Neural progenitor cell (in vitro differentiated cells): ENCODE measurements at regions not wholly inside any gene's neighbourhood (a gene's known extent, or its start where the extent isn't known, plus 50 kb on each side); places are given as distances from the start of the nearest gene placed in this dataset.

Experiments used
- DNase-seq: peaks from one replicate; pipeline ENCODE4 v3.0.0-alpha.2; 2016; ENCODE audit warnings: low spot score
- H2AFZ ChIP-seq: fragments of 200-600 bp; sonication (generic); replicated peaks from 2 replicates; pipeline ENCODE4 v1.6.1; 2016; ENCODE audit warnings: antibody characterized with exemption
- H3F3A ChIP-seq: fragments of 200-600 bp; sonication (generic); 2 replicates; pipeline ENCODE4 v1.6.1; 2016; ENCODE audit warnings: antibody characterized with exemption, low read depth
- H3K27ac ChIP-seq: fragments of 200-600 bp; sonication (generic); 2 replicates; pipeline ENCODE4 v1.5.1; 2016; ENCODE audit warnings: mild to moderate bottlenecking
- H3K27me3 ChIP-seq: fragments of 200-600 bp; sonication (generic); 2 replicates; pipeline ENCODE4 v1.6.1; 2016; ENCODE audit warnings: mild to moderate bottlenecking, moderate library complexity
- H3K36me3 ChIP-seq: fragments of 200-600 bp; sonication (generic); 2 replicates; pipeline ENCODE4 v1.5.1; 2016
- H3K4me1 ChIP-seq: fragments of 200-600 bp; sonication (generic); 2 replicates; pipeline ENCODE4 v1.6.1; 2016; ENCODE audit warnings: mixed run types
- H3K4me2 ChIP-seq: fragments of 200-600 bp; sonication (generic); 2 replicates; pipeline ENCODE4 v1.6.1; 2016
- H3K4me3 ChIP-seq: fragments of 200-600 bp; sonication (generic); 2 replicates; pipeline ENCODE4 v1.5.1; 2016
- H3K79me2 ChIP-seq: fragments of 200-600 bp; sonication (generic); 2 replicates; pipeline ENCODE4 v1.6.1; 2016; ENCODE audit warnings: low read depth
- H3K9ac ChIP-seq: fragments of 200-600 bp; sonication (generic); 2 replicates; pipeline ENCODE4 v1.6.1; 2016
- H3K9me3 ChIP-seq: fragments of 200-600 bp; sonication (generic); 2 replicates; pipeline ENCODE4 v1.5.1; 2016; ENCODE audit warnings: low read depth
- H4K20me1 ChIP-seq: fragments of 200-600 bp; sonication (generic); 2 replicates; pipeline ENCODE4 v1.6.1; 2016; ENCODE audit warnings: low read depth
- H3K27ac Mint-ChIP-seq: 3 replicates; pipeline ENCODE4 v1.8.0; 2021; ENCODE audit warnings: mixed read lengths
- H3K27me3 Mint-ChIP-seq: 2 replicates; pipeline ENCODE4 v1.8.0; 2022; ENCODE audit warnings: low read depth, mild to moderate bottlenecking, inconsistent platforms, moderate library complexity, mixed read lengths; ENCODE audit not compliant: insufficient read depth
- H3K36me3 Mint-ChIP-seq: 3 replicates; pipeline ENCODE4 v1.8.0; 2021; ENCODE audit warnings: mixed read lengths
- H3K4me1 Mint-ChIP-seq: 3 replicates; pipeline ENCODE4 v1.8.0; 2021; ENCODE audit warnings: mixed read lengths
- H3K4me3 Mint-ChIP-seq: 3 replicates; pipeline ENCODE4 v1.8.0; 2021; ENCODE audit warnings: mild to moderate bottlenecking, moderate library complexity, mixed read lengths
- H3K9me3 Mint-ChIP-seq: 3 replicates; pipeline ENCODE4 v1.8.0; 2020; ENCODE audit warnings: mixed read lengths
- CTCF ChIP-seq: fragments of 200-600 bp; sonication (generic); IDR thresholded peaks from 2 replicates; pipeline ENCODE4 v1.5.1; 2017; ENCODE audit warnings: antibody characterized with exemption, mild to moderate bottlenecking
- EZH2 ChIP-seq: fragments of 200-600 bp; sonication (generic); IDR thresholded peaks from 2 replicates; pipeline ENCODE4 v1.6.1; 2017; ENCODE audit warnings: antibody characterized with exemption, mild to moderate bottlenecking, moderate library complexity
- EZH2phosphoT487 ChIP-seq: fragments of 200-600 bp; sonication (generic); IDR thresholded peaks from 2 replicates; pipeline ENCODE4 v1.6.1; 2017; ENCODE audit warnings: antibody characterized with exemption

- Mint-ChIP-seq H3K9me3 (no peaks in the 10 kb centered on the region), H3K36me3 (no peaks in the 10 kb centered on the region), H3K4me1 (no peaks in the 10 kb centered on the region), H3K27me3 (no peaks in the 10 kb centered on the region), H3K27ac (no peak overlapping the region), H3K4me3 (no peak overlapping the region)
- no peak overlapping the region for H3K4me3 ChIP-seq
- H3K27ac ChIP-seq: no peak overlapping the region
- H3F3A ChIP-seq: no peaks in the 10 kb centered on the region
- no peak overlapping the region for H3K4me2 ChIP-seq
- no peaks in the 10 kb centered on the region for H4K20me1 ChIP-seq
- H3K9ac ChIP-seq: no peak overlapping the region
- DNase-seq: no peak
- H3K9me3 ChIP-seq: no peaks in the 10 kb centered on the region
- H3K79me2 ChIP-seq: no peaks in the 10 kb centered on the region
- no peaks in the 10 kb centered on the region for H3K27me3 ChIP-seq
- TF ChIP-seq EZH2phosphoT487: no peak
- TF ChIP-seq CTCF: no peak
- no peak for TF ChIP-seq EZH2
- no peak overlapping the region for H2AFZ ChIP-seq
- H3K36me3 ChIP-seq: no peaks in the 10 kb centered on the region
- H3K4me1 ChIP-seq: no peaks in the 10 kb centered on the region
Observed at GRCh38 chr9:25918761-25919160, 240.5 kb upstream of the TUSC1 start.

- Histone ChIP-seq H3K9me3 (no peaks in the 10 kb centered on the region), H2AFZ (no peak overlapping the region), H3K79me2 (no peaks in the 10 kb centered on the region), H3K4me1 (no peaks in the 10 kb centered on the region), H3K9ac (no peak overlapping the region), H3K4me3 (no peak overlapping the region), H3K36me3 (no peaks in the 10 kb centered on the region), H3F3A (no peaks in the 10 kb centered on the region), H3K4me2 (no peak overlapping the region), H3K27ac (no peak overlapping the region), H3K27me3 (no peaks in the 10 kb centered on the region), H4K20me1 (no peaks in the 10 kb centered on the region)
- DNase-seq: no peak
- TF ChIP-seq CTCF: no peak
- TF ChIP-seq EZH2: no peak
- no peak for TF ChIP-seq EZH2phosphoT487
- H3K4me3 Mint-ChIP-seq: no peak overlapping the region
- H3K9me3 Mint-ChIP-seq: no peaks in the 10 kb centered on the region
- H3K27me3 Mint-ChIP-seq: no peaks in the 10 kb centered on the region
- no peak overlapping the region for H3K27ac Mint-ChIP-seq
- H3K4me1 Mint-ChIP-seq: no peaks in the 10 kb centered on the region
- no peaks in the 10 kb centered on the region for H3K36me3 Mint-ChIP-seq
Observed at GRCh38 chr9:25917731-25918362, 239.6 kb upstream of the TUSC1 start.

- H3K4me2 ChIP-seq: no peak overlapping the region
- no peak overlapping the region for H3K4me3 Mint-ChIP-seq
- no peaks in the 10 kb centered on the region for H3K79me2 ChIP-seq
- H3K4me1 Mint-ChIP-seq: no peaks in the 10 kb centered on the region
- H2AFZ ChIP-seq: no peak overlapping the region
- no peaks in the 10 kb centered on the region for H4K20me1 ChIP-seq
- no peak overlapping the region for H3K27ac Mint-ChIP-seq
- no peaks in the 10 kb centered on the region for H3K4me1 ChIP-seq
- no peaks in the 10 kb centered on the region for H3K9me3 Mint-ChIP-seq
- H3K9me3 ChIP-seq: no peaks in the 10 kb centered on the region
- no peaks in the 10 kb centered on the region for H3F3A ChIP-seq
- TF ChIP-seq EZH2: no peak
- TF ChIP-seq EZH2phosphoT487: no peak
- no peak for TF ChIP-seq CTCF
- H3K4me3 ChIP-seq: no peak overlapping the region
- no peak for DNase-seq
- no peak overlapping the region for H3K9ac ChIP-seq
- no peaks in the 10 kb centered on the region for H3K27me3 ChIP-seq
- H3K27me3 Mint-ChIP-seq: no peaks in the 10 kb centered on the region
- H3K36me3 ChIP-seq: no peaks in the 10 kb centered on the region
- no peaks in the 10 kb centered on the region for H3K36me3 Mint-ChIP-seq
- no peak overlapping the region for H3K27ac ChIP-seq
Observed at GRCh38 chr9:25913806-25914205, 235.6 kb upstream of the TUSC1 start.
